SK-N-SH treated with all-trans-retinoic acid at 6 μM for 48 hours (cell line): ENCODE measurements at regions not wholly inside any gene's neighbourhood (a gene's known extent, or its start where the extent isn't known, plus 50 kb on each side); places are given as distances from the start of the nearest gene placed in this dataset.

ENCODE experiments used
- ATAC-seq: fragments of 200-7000 bp; cut with Tn5 transposase; 3 replicates; pipeline ENCODE4 v1.9.1; 2020; ENCODE audit warnings: mild to moderate bottlenecking, moderate library complexity
- ARNTL ChIP-seq: fragments of 450-650 bp; formaldehyde crosslinking; IDR thresholded peaks from 2 replicates; pipeline ENCODE4 v1.5.0; 2020; ENCODE audit warnings: low read depth, mild to moderate bottlenecking, moderate library complexity, borderline replicate concordance
- BACH2 ChIP-seq: fragments of 250-450 bp; sonication (Bioruptor Pico); IDR thresholded peaks from 2 replicates; pipeline ENCODE4 v1.9.0; 2021; ENCODE audit warnings: mild to moderate bottlenecking, borderline replicate concordance
- CSDC2 ChIP-seq: fragments of 250-450 bp; sonication (Bioruptor Pico); IDR thresholded peaks from 2 replicates; pipeline ENCODE4 v1.5.0; 2020; ENCODE audit warnings: mild to moderate bottlenecking, moderate library complexity
- CSRNP3 ChIP-seq: fragments of 250-450 bp; sonication (Bioruptor Pico); IDR thresholded peaks from 2 replicates; pipeline ENCODE4 v1.5.1; 2021; ENCODE audit warnings: mild to moderate bottlenecking, moderate library complexity
- ESRRG ChIP-seq: fragments of 250-450 bp; sonication (Bioruptor Pico); IDR thresholded peaks from 2 replicates; pipeline ENCODE4 v1.6.1; 2021; ENCODE audit warnings: mild to moderate bottlenecking
- GLIS3 ChIP-seq: fragments of 250-450 bp; sonication (Bioruptor Pico); IDR thresholded peaks from 2 replicates; pipeline ENCODE4 v1.5.0; 2020; ENCODE audit warnings: mild to moderate bottlenecking, moderate library complexity
- ISL1 ChIP-seq: fragments of 250-450 bp; sonication (Bioruptor Pico); IDR thresholded peaks from 2 replicates; pipeline ENCODE4 v2.1.2; 2022; ENCODE audit warnings: mild to moderate bottlenecking, moderate library complexity
- OSR1 ChIP-seq: fragments of 250-450 bp; sonication (Bioruptor Pico); IDR thresholded peaks from 2 replicates; pipeline ENCODE4 v1.8.0; 2022; ENCODE audit warnings: moderate library complexity, mild to moderate bottlenecking, inconsistent platforms
- PATZ1 ChIP-seq: fragments of 250-450 bp; sonication (Bioruptor Pico); IDR thresholded peaks from 2 replicates; pipeline ENCODE4 v1.8.0; 2020; ENCODE audit warnings: mild to moderate bottlenecking, moderate library complexity, borderline replicate concordance
- POU6F1 ChIP-seq: fragments of 250-450 bp; sonication (Bioruptor Pico); IDR thresholded peaks from 2 replicates; pipeline ENCODE4 v1.8.0; 2021; ENCODE audit warnings: low read depth, mild to moderate bottlenecking, moderate library complexity, borderline replicate concordance
- PPARA ChIP-seq: fragments of 250-450 bp; sonication (Bioruptor Pico); IDR thresholded peaks from 2 replicates; pipeline ENCODE4 v1.5.0; 2020; ENCODE audit warnings: mild to moderate bottlenecking, borderline replicate concordance
- RARB ChIP-seq: fragments of 250-450 bp; sonication (Bioruptor Pico); IDR thresholded peaks from 2 replicates; pipeline ENCODE4 v1.8.0; 2021; ENCODE audit warnings: mild to moderate bottlenecking, moderate library complexity
- SNAI2 ChIP-seq: fragments of 250-450 bp; sonication (Bioruptor Pico); IDR thresholded peaks from 2 replicates; pipeline ENCODE4 v1.5.0; 2020; ENCODE audit warnings: mild to moderate bottlenecking, moderate library complexity
- TCF4 ChIP-seq: fragments of 250-450 bp; sonication (Bioruptor Pico); IDR thresholded peaks from 2 replicates; pipeline ENCODE4 v1.8.0; 2021; ENCODE audit warnings: mild to moderate bottlenecking, moderate library complexity, borderline replicate concordance
- TOX ChIP-seq: fragments of 250-450 bp; sonication (Bioruptor Pico); IDR thresholded peaks from 2 replicates; pipeline ENCODE4 v1.8.0; 2021; ENCODE audit warnings: mild to moderate bottlenecking, moderate library complexity, borderline replicate concordance
- TSHZ2 ChIP-seq: fragments of 250-450 bp; sonication (Bioruptor Pico); IDR thresholded peaks from 2 replicates; pipeline ENCODE4 v1.5.0; 2020; ENCODE audit warnings: mild to moderate bottlenecking, moderate library complexity
- ZFP3 ChIP-seq: fragments of 250-450 bp; sonication (Bioruptor Pico); IDR thresholded peaks from 2 replicates; pipeline ENCODE4 v1.5.0; 2020; ENCODE audit warnings: mild to moderate bottlenecking, moderate library complexity
- ZFP30 ChIP-seq: fragments of 450-650 bp; formaldehyde crosslinking; IDR thresholded peaks from 2 replicates; pipeline ENCODE4 v1.5.0; 2022; ENCODE audit warnings: mild to moderate bottlenecking, moderate library complexity
- ZNF565 ChIP-seq: fragments of 450-650 bp; formaldehyde crosslinking; conservative IDR thresholded peaks from 2 replicates; pipeline ENCODE4 v1.5.0; 2020; ENCODE audit warnings: low read depth, mild to moderate bottlenecking, moderate library complexity
- ZNF8 ChIP-seq: fragments of 450-650 bp; formaldehyde crosslinking; IDR thresholded peaks from 2 replicates; pipeline ENCODE4 v1.5.0; 2020; ENCODE audit warnings: mild to moderate bottlenecking, moderate library complexity

GRCh38 chr12:127760996-127761395, 506.0 kb upstream of the TMEM132C start (continued):
- TF ChIP-seq CSDC2 (CRISPR knock-in tag) (no peak), TCF4 (no peak)

- TF ChIP-seq TOX (CRISPR knock-in tag) (no peak), TSHZ2 (CRISPR knock-in tag) (no peak), CSRNP3 (CRISPR knock-in tag) (no peak), ARNTL (CRISPR knock-in tag) (no peak), ESRRG (no peak), ISL1 (CRISPR knock-in tag) (no peak), ZNF565 (CRISPR knock-in tag) (no peak), ZFP3 (CRISPR knock-in tag) (no peak), POU6F1 (CRISPR knock-in tag) (no peak), ZFP30 (no peak), GLIS3 (CRISPR knock-in tag) (no peak), RARB (no peak), CSDC2 (CRISPR knock-in tag) (no peak), PATZ1 (no peak), OSR1 (CRISPR knock-in tag) (no peak), BACH2 (CRISPR knock-in tag) (no peak), ZNF8 (CRISPR knock-in tag) (no peak)
- ATAC-seq, result no peak
Measured at GRCh38 chr12:127761880-127762279, 505.1 kb upstream of the TMEM132C start.

GRCh38 chr12:127767656-127768055, 499.3 kb upstream of the TMEM132C start:
- no peak for TF ChIP-seq ZFP30
- no peak for TF ChIP-seq PPARA
- TF ChIP-seq BACH2 (CRISPR knock-in tag), result no peak
- TF ChIP-seq ESRRG, result no peak
- TF ChIP-seq TCF4, result no peak
- no peak for TF ChIP-seq CSDC2 (CRISPR knock-in tag)
- TF ChIP-seq SNAI2, result no peak
- no peak for ATAC-seq

- ATAC-seq, result no peak
- no peak for TF ChIP-seq SNAI2
- no peak for TF ChIP-seq RARB
- no peak for TF ChIP-seq BACH2 (CRISPR knock-in tag)
- TF ChIP-seq PATZ1, result no peak
Measured at GRCh38 chr12:127770118-127770517, 496.9 kb upstream of the TMEM132C start.
